NT2/D1 (cell line): ENCODE measurements at regions not wholly inside any gene's neighbourhood (a gene's known extent, or its start where the extent isn't known, plus 50 kb on each side); places are given as distances from the start of the nearest gene placed in this dataset.

ENCODE experiments used
- DNase-seq: peaks from one replicate; pipeline ENCODE4 v3.0.0-alpha.2; 2011; ENCODE audit warnings: low read depth, low spot score
- H3K27me3 ChIP-seq: 2 replicates; pipeline ENCODE4 v1.6.0; 2011; ENCODE audit warnings: mild to moderate bottlenecking; ENCODE audit not compliant: insufficient read length, insufficient read depth
- H3K36me3 ChIP-seq: 2 replicates; pipeline ENCODE4 v1.6.1; 2011; ENCODE audit warnings: mild to moderate bottlenecking, low read length, mixed read lengths; ENCODE audit not compliant: insufficient read depth, insufficient read length
- H3K4me1 ChIP-seq: 2 replicates; pipeline ENCODE4 v1.5.1; 2011; ENCODE audit not compliant: insufficient read depth, insufficient read length
- H3K4me3 ChIP-seq: 2 replicates; pipeline ENCODE4 v1.5.1; 2011; ENCODE audit warnings: low read depth; ENCODE audit not compliant: insufficient read length
- H3K9ac ChIP-seq: 2 replicates; pipeline ENCODE4 v1.6.0; 2011; ENCODE audit warnings: low read depth; ENCODE audit not compliant: insufficient read length
- H3K9me3 ChIP-seq: 2 replicates; pipeline ENCODE4 v1.5.1; 2011; ENCODE audit warnings: mild to moderate bottlenecking, low read length; ENCODE audit not compliant: insufficient read depth
- SUZ12 ChIP-seq: IDR thresholded peaks from 2 replicates; pipeline ENCODE4 v1.6.1; 2011; ENCODE audit not compliant: insufficient read length, insufficient read depth; ENCODE audit errors: extremely low read depth
- YY1 ChIP-seq: IDR thresholded peaks from 2 replicates; pipeline ENCODE4 v1.6.1; 2011; ENCODE audit not compliant: insufficient read length, insufficient read depth
- ZNF274 ChIP-seq: IDR thresholded peaks from 2 replicates; pipeline ENCODE4 v1.6.1; 2011; ENCODE audit warnings: mild to moderate bottlenecking, low read depth, low read length

DNA sequence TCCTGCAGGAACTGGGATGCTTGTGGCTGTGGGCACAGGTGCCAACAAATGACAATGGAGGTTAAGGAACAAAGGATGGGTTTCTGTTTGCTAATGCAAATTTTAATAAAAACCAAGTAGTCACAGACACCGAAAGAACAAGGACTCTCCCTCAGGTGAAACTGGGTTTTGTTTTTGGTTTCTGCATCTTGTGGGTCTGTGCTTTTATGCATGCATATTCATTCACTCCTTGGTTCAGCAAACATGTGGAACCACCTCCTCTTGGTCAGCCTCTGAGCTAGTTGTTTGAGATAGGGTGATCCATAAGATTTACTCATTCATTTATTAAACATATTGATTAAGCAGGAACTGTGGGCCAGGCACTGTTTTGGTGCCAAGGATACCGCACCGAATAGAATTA is 381.9 kb downstream of the CDK5RAP2 start:
- no peaks in the 10 kb centered on the region for H3K9me3 ChIP-seq
- H3K9ac ChIP-seq, result no peak overlapping the region
- no peak overlapping the region for H3K4me3 ChIP-seq
- H3K4me1 ChIP-seq, result peaks cover 3% of the 10 kb centered on the region
- no peaks in the 10 kb centered on the region for H3K36me3 ChIP-seq
- TF ChIP-seq SUZ12, result no peak
- no peak for TF ChIP-seq ZNF274
- TF ChIP-seq YY1, result no peak
- no peaks in the 10 kb centered on the region for H3K27me3 ChIP-seq
- no peak for DNase-seq

DNA sequence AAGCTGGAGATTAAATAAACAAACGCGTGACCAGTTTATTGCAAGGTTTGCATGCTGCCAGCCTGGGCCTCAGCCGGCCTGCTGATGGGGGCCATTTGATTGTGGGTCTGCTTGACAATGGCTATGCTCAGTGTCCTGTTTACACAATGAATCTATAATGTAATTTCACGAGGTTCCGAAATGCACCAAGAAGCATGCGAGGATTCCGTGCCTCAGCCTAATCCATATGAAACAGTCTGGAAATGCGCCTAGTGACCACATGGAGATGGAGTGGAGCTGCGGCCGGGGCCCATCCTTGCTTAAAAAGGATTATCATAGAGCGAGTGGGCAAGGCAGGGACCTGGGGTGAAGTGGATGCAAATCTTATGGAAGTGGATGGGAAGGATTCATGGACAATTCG is 382.4 kb downstream of the CDK5RAP2 start:
- Histone ChIP-seq H3K4me1 (peaks cover 3% of the 10 kb centered on the region), H3K9me3 (no peaks in the 10 kb centered on the region), H3K4me3 (no peak overlapping the region), H3K36me3 (no peaks in the 10 kb centered on the region), H3K27me3 (no peaks in the 10 kb centered on the region), H3K9ac (no peak overlapping the region)
- TF ChIP-seq SUZ12, result no peak
- TF ChIP-seq ZNF274, result no peak
- TF ChIP-seq YY1, result no peak
- no peak for DNase-seq

GRCh38 chr9:120191141-120191540 is 388.8 kb downstream of the CDK5RAP2 start:
- TF ChIP-seq YY1, result no peak
- no peak for TF ChIP-seq SUZ12
- TF ChIP-seq ZNF274, result no peak
- H3K4me3 ChIP-seq, result no peak overlapping the region
- H3K4me1 ChIP-seq, result no peaks in the 10 kb centered on the region
- no peaks in the 10 kb centered on the region for H3K27me3 ChIP-seq
- no peak for DNase-seq
- no peaks in the 10 kb centered on the region for H3K36me3 ChIP-seq
- no peak overlapping the region for H3K9ac ChIP-seq
- no peaks in the 10 kb centered on the region for H3K9me3 ChIP-seq

GRCh38 chr9:120187758-120188157 is 392.2 kb downstream of the CDK5RAP2 start:
- Histone ChIP-seq H3K27me3 (no peaks in the 10 kb centered on the region), H3K4me1 (no peaks in the 10 kb centered on the region), H3K4me3 (no peak overlapping the region), H3K36me3 (no peaks in the 10 kb centered on the region), H3K9ac (no peak overlapping the region), H3K9me3 (no peaks in the 10 kb centered on the region)
- TF ChIP-seq SUZ12 (no peak), ZNF274 (no peak), YY1 (no peak)
- DNase-seq, result no peak

GRCh38 chr9:120186276-120186675 is 393.7 kb downstream of the CDK5RAP2 start:
- no peak overlapping the region for H3K4me3 ChIP-seq
- TF ChIP-seq ZNF274 (no peak), YY1 (no peak), SUZ12 (no peak)
- H3K27me3 ChIP-seq, result no peaks in the 10 kb centered on the region
- no peaks in the 10 kb centered on the region for H3K4me1 ChIP-seq
- H3K9ac ChIP-seq, result no peak overlapping the region
- H3K9me3 ChIP-seq, result no peaks in the 10 kb centered on the region
- DNase-seq, result no peak
- H3K36me3 ChIP-seq, result no peaks in the 10 kb centered on the region

- Histone ChIP-seq H3K4me1 (no peaks in the 10 kb centered on the region), H3K36me3 (no peaks in the 10 kb centered on the region), H3K4me3 (no peak overlapping the region), H3K27me3 (no peaks in the 10 kb centered on the region), H3K9ac (no peak overlapping the region), H3K9me3 (no peaks in the 10 kb centered on the region)
- no peak for DNase-seq
- no peak for TF ChIP-seq YY1
- no peak for TF ChIP-seq ZNF274
- no peak for TF ChIP-seq SUZ12
These were observed 395.7 kb downstream of the CDK5RAP2 start for GRCh38 chr9:120184266-120184665.

DNA sequence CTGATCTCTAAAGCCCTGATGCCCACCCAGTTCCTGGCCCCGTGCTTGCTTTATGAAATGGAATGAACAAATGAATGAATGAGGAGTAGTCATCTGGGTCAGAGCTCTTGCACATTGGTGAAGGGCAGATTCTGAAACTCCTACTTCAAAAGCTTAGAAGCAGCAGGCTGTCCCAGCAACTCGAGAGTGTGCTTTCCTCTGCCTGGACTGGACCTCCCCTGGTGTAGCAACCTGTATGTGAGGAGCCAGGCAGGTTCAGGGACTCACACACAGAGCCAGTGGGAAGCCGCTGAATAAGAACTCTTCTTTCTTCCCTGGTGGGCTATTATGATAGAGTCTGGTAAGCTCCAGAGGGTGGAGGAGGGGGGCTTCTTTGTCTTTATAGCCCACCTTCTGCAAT is 396.4 kb downstream of the CDK5RAP2 start:
- DNase-seq, result no peak
- H3K36me3 ChIP-seq, result no peaks in the 10 kb centered on the region
- H3K9ac ChIP-seq, result no peak overlapping the region
- no peaks in the 10 kb centered on the region for H3K4me1 ChIP-seq
- H3K27me3 ChIP-seq, result no peaks in the 10 kb centered on the region
- no peak for TF ChIP-seq SUZ12
- TF ChIP-seq YY1, result no peak
- no peaks in the 10 kb centered on the region for H3K9me3 ChIP-seq
- no peak overlapping the region for H3K4me3 ChIP-seq

DNA sequence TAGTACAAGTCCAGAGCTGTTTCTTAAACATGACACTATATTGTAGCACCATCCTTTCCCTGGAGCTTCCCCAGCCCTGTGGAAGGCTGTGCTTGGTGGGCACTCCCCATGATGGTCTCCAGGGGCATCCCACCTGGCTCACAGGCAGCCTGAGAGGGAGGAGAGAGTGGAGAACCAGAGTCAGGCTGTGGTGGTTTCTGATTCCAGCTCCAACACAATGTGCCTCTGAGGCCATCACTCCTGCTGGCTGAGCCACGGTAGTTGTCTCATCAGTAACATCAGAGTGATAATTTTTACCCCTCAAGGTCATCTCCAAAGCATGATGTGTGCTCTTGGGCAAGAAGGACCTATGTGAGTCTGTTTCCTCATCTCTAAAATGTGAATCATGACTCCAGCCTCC is 398.0 kb downstream of the CDK5RAP2 start:
- no peak overlapping the region for H3K9ac ChIP-seq
- H3K9me3 ChIP-seq, result no peaks in the 10 kb centered on the region
- no peaks in the 10 kb centered on the region for H3K36me3 ChIP-seq
- no peak overlapping the region for H3K4me3 ChIP-seq
- no peaks in the 10 kb centered on the region for H3K27me3 ChIP-seq
- H3K4me1 ChIP-seq, result no peaks in the 10 kb centered on the region
- no peak for TF ChIP-seq YY1
- TF ChIP-seq ZNF274, result no peak
- no peak for TF ChIP-seq SUZ12
- DNase-seq, result no peak
